ENCODE measurements at regions not wholly inside any gene's neighbourhood (a gene's known extent, or its start where the extent isn't known, plus 50 kb on each side); places are given as distances from the start of the nearest gene placed in this dataset.
"Not testable (repeated sequence)": the region's sequence is repeated elsewhere in the genome, so short reads cannot be mapped to it uniquely, and the experiment has no call there.

GRCh38 chr4:19197838-19198237, 1053.9 kb upstream of the SLIT2 start:
- DNase-seq: not testable (repeated sequence)

- no peak for DNase-seq
Measured at GRCh38 chr4:19195696-19196095, 1056.0 kb upstream of the SLIT2 start.

- no peak for DNase-seq
Measured at GRCh38 chr4:19194672-19195071, 1057.0 kb upstream of the SLIT2 start.

GRCh38 chr4:19193274-19193981, 1058.3 kb upstream of the SLIT2 start:
- DNase-seq: no peak

- DNase-seq: no peak
Measured at GRCh38 chr4:19191979-19192650, 1059.6 kb upstream of the SLIT2 start.

GRCh38 chr4:19187691-19188090, 1064.0 kb upstream of the SLIT2 start:
- DNase-seq: no peak

- DNase-seq: no peak
Measured at GRCh38 chr4:19187096-19187495, 1064.6 kb upstream of the SLIT2 start.

- not testable (repeated sequence) for DNase-seq
Measured at GRCh38 chr4:19181631-19182030, 1070.1 kb upstream of the SLIT2 start.

GRCh38 chr4:19178835-19179234, 1072.9 kb upstream of the SLIT2 start:
- DNase-seq: no peak

GRCh38 chr4:19177616-19178015, 1074.1 kb upstream of the SLIT2 start:
- no peak for DNase-seq

GRCh38 chr4:19171832-19172231, 1079.9 kb upstream of the SLIT2 start:
- DNase-seq: no peak

GRCh38 chr4:19167311-19167710, 1084.4 kb upstream of the SLIT2 start:
- no peak for DNase-seq

- no peak for DNase-seq
Measured at GRCh38 chr4:19164334-19164733, 1087.4 kb upstream of the SLIT2 start.

GRCh38 chr4:19159874-19160273, 1091.8 kb upstream of the SLIT2 start:
- no peak for DNase-seq

GRCh38 chr4:19158107-19158809, 1093.4 kb upstream of the SLIT2 start:
- DNase-seq: no peak

GRCh38 chr4:19156786-19157185, 1094.9 kb upstream of the SLIT2 start:
- DNase-seq: no peak

- DNase-seq: no peak
Measured at GRCh38 chr4:19155568-19155967, 1096.1 kb upstream of the SLIT2 start.

- not testable (repeated sequence) for DNase-seq
Measured at GRCh38 chr4:19154267-19154666, 1097.4 kb upstream of the SLIT2 start.

- no peak for DNase-seq
Measured at GRCh38 chr4:19152264-19152663, 1099.4 kb upstream of the SLIT2 start.

- DNase-seq: no peak
Measured at GRCh38 chr4:19151684-19152083, 1100.0 kb upstream of the SLIT2 start.

- no peak for DNase-seq
Measured at GRCh38 chr4:19146038-19146437, 1105.7 kb upstream of the SLIT2 start.

- no peak for DNase-seq
Measured at GRCh38 chr4:19135895-19136633, 1114.5 kb upstream of the LCORL start.

- DNase-seq: no peak
Measured at GRCh38 chr4:19134685-19135084, 1113.1 kb upstream of the LCORL start.

Measured in activated gamma-delta T cell (primary cell).